ENCODE measurements at regions not wholly inside any gene's neighbourhood (a gene's known extent, or its start where the extent isn't known, plus 50 kb on each side); places are given as distances from the start of the nearest gene placed in this dataset.

- TF ChIP-seq CTBP2 (IDR thresholded peaks at IDR 0.05; ENCODE audit: borderline replicate concordance, insufficient read depth, insufficient read length, low read length) (no peak), SIRT6 (IDR thresholded peaks at IDR 0.05; ENCODE audit: low read length) (no peak), SIN3A (conservative IDR thresholded peaks at IDR 0.05 in 1 of 2, IDR thresholded peaks at IDR 0.05 in 1 of 2; ENCODE audit: low read depth in 1 of 2, low read length in 2 of 2) (no peak), CHD2 (IDR thresholded peaks at IDR 0.05; ENCODE audit: low read length) (no peak), TAF1 (IDR thresholded peaks at IDR 0.05; ENCODE audit: low read depth, low read length) (no peak), SP4 (IDR thresholded peaks at IDR 0.05; ENCODE audit: low read length) (no peak)
Observed at GRCh38 chr6:89026151-89026550, 54.4 kb upstream of the PNRC1 start (continued).

All from H1 (cell line).